ENCODE measurements at regions not wholly inside any gene's neighbourhood (a gene's known extent, or its start where the extent isn't known, plus 50 kb on each side); places are given as distances from the start of the nearest gene placed in this dataset.
"Not testable (repeated sequence)": the region's sequence is repeated elsewhere in the genome, so short reads cannot be mapped to it uniquely, and the experiment has no call there.

DNA sequence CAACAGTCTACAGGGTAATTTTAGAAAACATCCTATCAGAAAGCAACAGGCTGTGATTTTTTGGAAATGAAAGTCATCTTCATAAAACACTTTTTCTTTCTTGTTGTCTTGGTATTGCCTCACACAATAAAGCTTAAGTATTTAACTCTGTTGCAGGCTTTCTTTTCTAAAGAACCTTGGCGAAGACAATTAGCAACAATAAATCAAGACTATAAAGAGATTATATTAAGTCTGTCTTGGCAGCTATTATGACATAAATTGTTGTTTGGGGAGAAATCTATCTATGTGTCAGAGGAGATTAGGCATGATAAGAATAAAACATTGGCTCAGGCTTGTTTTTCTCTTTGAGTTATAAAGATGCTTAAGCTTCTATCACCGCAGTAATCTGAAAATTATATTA lies 1774.8 kb downstream of the ARAP2 start:
- Histone ChIP-seq H3K36me3 (no peaks in the 10 kb centered on the region), H3K27ac (no peak overlapping the region), H3K4me3 (no peak overlapping the region), H3K9me3 (no peaks in the 10 kb centered on the region), H3K4me1 (no peaks in the 10 kb centered on the region), H3K27me3 (no peaks in the 10 kb centered on the region)
- TF ChIP-seq, protein P1, sequence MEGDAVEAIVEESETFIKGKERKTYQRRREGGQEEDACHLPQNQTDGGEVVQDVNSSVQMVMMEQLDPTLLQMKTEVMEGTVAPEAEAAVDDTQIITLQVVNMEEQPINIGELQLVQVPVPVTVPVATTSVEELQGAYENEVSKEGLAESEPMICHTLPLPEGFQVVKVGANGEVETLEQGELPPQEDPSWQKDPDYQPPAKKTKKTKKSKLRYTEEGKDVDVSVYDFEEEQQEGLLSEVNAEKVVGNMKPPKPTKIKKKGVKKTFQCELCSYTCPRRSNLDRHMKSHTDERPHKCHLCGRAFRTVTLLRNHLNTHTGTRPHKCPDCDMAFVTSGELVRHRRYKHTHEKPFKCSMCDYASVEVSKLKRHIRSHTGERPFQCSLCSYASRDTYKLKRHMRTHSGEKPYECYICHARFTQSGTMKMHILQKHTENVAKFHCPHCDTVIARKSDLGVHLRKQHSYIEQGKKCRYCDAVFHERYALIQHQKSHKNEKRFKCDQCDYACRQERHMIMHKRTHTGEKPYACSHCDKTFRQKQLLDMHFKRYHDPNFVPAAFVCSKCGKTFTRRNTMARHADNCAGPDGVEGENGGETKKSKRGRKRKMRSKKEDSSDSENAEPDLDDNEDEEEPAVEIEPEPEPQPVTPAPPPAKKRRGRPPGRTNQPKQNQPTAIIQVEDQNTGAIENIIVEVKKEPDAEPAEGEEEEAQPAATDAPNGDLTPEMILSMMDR (IDR thresholded peaks at IDR 0.05) = no peak
- ATAC-seq (no peak), DNase-seq (no peak)
- intact Hi-C loops (cut with DNase I) = no loop called here

DNA sequence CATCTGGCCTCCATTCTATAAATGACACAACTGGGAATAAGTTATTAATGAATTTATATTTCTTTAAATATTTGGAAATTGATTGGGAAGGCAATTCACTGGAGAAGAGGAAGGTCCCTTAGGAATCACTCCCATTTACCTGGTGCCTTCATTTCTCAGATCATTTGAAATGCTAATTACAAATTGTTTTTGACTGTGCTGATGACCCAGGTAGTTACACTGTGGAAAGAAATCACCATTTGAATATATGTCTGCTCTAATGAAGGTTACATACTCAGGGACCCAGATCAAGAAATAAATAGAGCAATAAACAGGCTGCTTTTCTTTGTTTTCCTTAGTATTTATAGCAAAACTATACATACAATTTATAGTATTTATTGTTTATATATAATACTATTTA lies 1759.1 kb downstream of the ARAP2 start:
- Histone ChIP-seq H3K27me3 (no peaks in the 10 kb centered on the region), H3K4me1 (no peaks in the 10 kb centered on the region), H3K36me3 (no peaks in the 10 kb centered on the region), H3K27ac (no peak overlapping the region), H3K9me3 (no peaks in the 10 kb centered on the region), H3K4me3 (no peak overlapping the region)
- no peak for ATAC-seq
- intact Hi-C loops (cut with DNase I) = no loop called here
- DNase-seq = no peak
- TF ChIP-seq, protein P1 (IDR thresholded peaks at IDR 0.05) = no peak

- no peaks in the 10 kb centered on the region for H3K27me3 ChIP-seq
- intact Hi-C loops (cut with DNase I) = no loop called here
- no peak overlapping the region for H3K27ac ChIP-seq
- no peaks in the 10 kb centered on the region for H3K36me3 ChIP-seq
- TF ChIP-seq, protein P1 (IDR thresholded peaks at IDR 0.05) = no peak
- H3K4me3 ChIP-seq = no peak overlapping the region
- H3K9me3 ChIP-seq = no peaks in the 10 kb centered on the region
- DNase-seq (no peak), ATAC-seq (no peak)
- H3K4me1 ChIP-seq = no peaks in the 10 kb centered on the region
Observed at GRCh38 chr4:34486461-34487363, 1757.6 kb downstream of the ARAP2 start.

DNA sequence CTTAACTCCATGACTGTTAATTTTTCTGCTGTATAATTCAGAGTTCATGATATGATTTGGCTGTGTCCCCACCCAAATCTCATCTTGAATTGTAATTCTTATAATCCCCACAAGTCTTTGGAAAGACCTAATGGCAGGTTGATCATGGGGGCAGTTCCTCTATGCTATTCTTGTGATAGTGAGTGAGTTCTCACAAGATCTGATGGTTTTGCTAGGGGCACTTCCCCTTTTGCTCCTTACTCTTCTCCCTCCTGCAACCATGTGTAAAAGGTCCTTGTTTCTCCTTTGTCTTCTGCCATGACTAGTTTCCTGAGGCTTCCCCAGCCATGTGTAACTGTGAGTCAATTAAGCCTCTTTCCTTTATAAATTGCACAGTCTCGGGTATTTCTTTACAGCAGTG lies 1751.9 kb downstream of the ARAP2 start:
- Histone ChIP-seq H3K27ac (no peak overlapping the region), H3K27me3 (no peaks in the 10 kb centered on the region), H3K4me1 (no peaks in the 10 kb centered on the region), H3K4me3 (no peak overlapping the region), H3K9me3 (no peaks in the 10 kb centered on the region), H3K36me3 (no peaks in the 10 kb centered on the region)
- TF ChIP-seq, protein P1 (IDR thresholded peaks at IDR 0.05) = no peak
- intact Hi-C loops (cut with DNase I) = no loop called here
- ATAC-seq (no peak), DNase-seq (no peak)

- H3K27me3 ChIP-seq = no peaks in the 10 kb centered on the region
- H3K27ac ChIP-seq = no peak overlapping the region
- ATAC-seq = no peak
- DNase-seq = no peak
- no peaks in the 10 kb centered on the region for H3K9me3 ChIP-seq
- no peaks in the 10 kb centered on the region for H3K4me1 ChIP-seq
- H3K4me3 ChIP-seq = no peak overlapping the region
- TF ChIP-seq, protein P1 (IDR thresholded peaks at IDR 0.05) = no peak
- H3K36me3 ChIP-seq = no peaks in the 10 kb centered on the region
- intact Hi-C loops (cut with DNase I) = no loop called here
Observed at GRCh38 chr4:34502086-34502485, 1742.2 kb downstream of the ARAP2 start.

DNA sequence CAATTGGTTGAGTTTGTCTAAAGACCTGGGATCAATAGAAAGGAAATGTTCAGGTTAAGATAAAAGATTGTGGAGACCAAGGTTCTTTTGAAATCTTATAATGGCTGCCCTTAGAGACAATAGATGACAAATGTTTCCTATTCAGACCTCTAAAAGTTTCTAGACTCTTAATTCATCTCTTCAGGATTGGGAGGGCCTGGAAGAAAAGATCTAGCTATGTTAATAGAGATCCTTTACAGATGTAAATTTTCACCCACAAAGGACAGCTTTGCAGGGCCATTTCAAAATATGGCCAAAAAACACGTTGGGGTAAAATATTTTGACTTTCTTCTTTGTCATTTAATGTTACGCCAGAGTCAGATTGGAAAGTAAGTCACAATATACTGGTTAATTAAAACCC lies 1739.6 kb downstream of the ARAP2 start:
- H3K9me3 ChIP-seq; H3K27ac ChIP-seq; H3K27me3 ChIP-seq; intact Hi-C loops (cut with DNase I); ATAC-seq; DNase-seq; H3K4me1 ChIP-seq; H3K36me3 ChIP-seq; H3K4me3 ChIP-seq: not testable (repeated sequence)

- H3K27ac ChIP-seq; ATAC-seq; intact Hi-C loops (cut with DNase I); H3K36me3 ChIP-seq; H3K4me3 ChIP-seq; H3K4me1 ChIP-seq; H3K9me3 ChIP-seq; H3K27me3 ChIP-seq: not testable (repeated sequence)
- DNase-seq = peak; percentile 50
Observed at GRCh38 chr4:34506511-34507092, 1737.7 kb downstream of the ARAP2 start.
